A673 (cell line): ENCODE measurements at regions not wholly inside any gene's neighbourhood (a gene's known extent, or its start where the extent isn't known, plus 50 kb on each side); places are given as distances from the start of the nearest gene placed in this dataset.

Experiments used
- BruUV-seq: library from RNA; stranded (reverse); fragments of 400-500 nt; replicated peaks from 2 replicates; lab custom pipeline; 2021; lab: Mats Ljungman, UMichigan
- CTCF ChIA-PET: fragments of 300-600 bp; sonication (Branson Sonifier 250); formaldehyde crosslinking; loops from one replicate; lab custom pipeline; 2022; ENCODE audit warnings: antibody characterized with exemption; lab: Charles Lee
- POLR2A ChIA-PET: fragments of 300-600 bp; sonication (Branson Sonifier 250); formaldehyde crosslinking; loops from one replicate; lab custom pipeline; 2022; ENCODE audit warnings: antibody characterized with exemption; ENCODE audit not compliant: low non-redundant PET; lab: Charles Lee
- DNase-seq: peaks from one replicate; pipeline ENCODE4 v3.0.0-alpha.2; 2015; ENCODE audit warnings: low spot score
- H3K27ac ChIP-seq: fragments of 200-600 bp; sonication (generic); 2 replicates; pipeline ENCODE4 v1.5.1; 2016; ENCODE audit warnings: mixed run types, low read depth, mild to moderate bottlenecking, mixed read lengths, antibody characterized with exemption, low read length; ENCODE audit not compliant: poor library complexity, severe bottlenecking
- H3K27me3 ChIP-seq: fragments of 200-600 bp; sonication (generic); replicated peaks from 2 replicates; pipeline ENCODE4 v1.6.1; 2017; ENCODE audit warnings: mixed run types, low read depth, mild to moderate bottlenecking, mixed read lengths, antibody characterized with exemption, low read length; ENCODE audit not compliant: insufficient read depth, poor library complexity
- H3K36me3 ChIP-seq: fragments of 200-600 bp; sonication (generic); 2 replicates; pipeline ENCODE4 v1.6.1; 2016; ENCODE audit warnings: mixed run types, mild to moderate bottlenecking, mixed read lengths, antibody characterized with exemption, low read length; ENCODE audit not compliant: insufficient read depth, poor library complexity, severe bottlenecking
- H3K4me1 ChIP-seq: fragments of 200-600 bp; sonication (generic); 2 replicates; pipeline ENCODE4 v1.6.1; 2017; ENCODE audit warnings: mixed run types, mild to moderate bottlenecking, mixed read lengths, antibody characterized with exemption, low read length; ENCODE audit not compliant: insufficient read depth, poor library complexity, severe bottlenecking
- H3K4me3 ChIP-seq: fragments of 200-600 bp; sonication (generic); 2 replicates; pipeline ENCODE4 v1.5.1; 2016; ENCODE audit warnings: low read depth, mixed run types, mild to moderate bottlenecking, mixed read lengths, low read length; ENCODE audit not compliant: poor library complexity, severe bottlenecking
- H3K9me3 ChIP-seq: fragments of 200-600 bp; sonication (generic); 2 replicates; pipeline ENCODE4 v1.6.1; 2016; ENCODE audit warnings: mixed run types, low read depth, mild to moderate bottlenecking, mixed read lengths, antibody characterized with exemption, low read length; ENCODE audit not compliant: poor library complexity, severe bottlenecking
- CTCF ChIP-seq: fragments of 300-800, 200-600 bp; sonication (generic); conservative IDR thresholded peaks from 2 replicates; pipeline ENCODE4 v1.5.1; 2017; ENCODE audit warnings: low read depth, mild to moderate bottlenecking, antibody characterized with exemption, low read length, moderate library complexity, mixed read lengths
- EZH2 ChIP-seq: fragments of 200-600 bp; sonication (generic); IDR thresholded peaks from 2 replicates; pipeline ENCODE4 v1.6.1; 2017; ENCODE audit warnings: borderline replicate concordance, low read depth, mild to moderate bottlenecking, mixed read lengths, antibody characterized with exemption, low read length; ENCODE audit not compliant: poor library complexity, severe bottlenecking
- intact Hi-C: fragments of 100-400 bp; cut with micrococcal nuclease; formaldehyde crosslinking; loops from one replicate; pipeline ENCODE4 v1.10.0; 2022; ENCODE audit not compliant: unreplicated experiment

GRCh38 chrX:94551831-94552230 lies 877.8 kb downstream of the FAM133A start:
- no peak for DNase-seq
- intact Hi-C loops = no loop called here
- POLR2A ChIA-PET = no interaction called here
- Histone ChIP-seq H3K4me1 (no peaks in the 10 kb centered on the region), H3K36me3 (no peaks in the 10 kb centered on the region), H3K9me3 (no peaks in the 10 kb centered on the region), H3K4me3 (no peak overlapping the region), H3K27ac (no peak overlapping the region), H3K27me3 (no peaks in the 10 kb centered on the region)
- CTCF ChIA-PET = no interaction called here
- no peak for TF ChIP-seq EZH2
- no peak for TF ChIP-seq CTCF
- BruUV-seq = no TSS peak

- ChIA-PET CTCF (no interaction called here), POLR2A (no interaction called here)
- Histone ChIP-seq H3K27me3 (no peaks in the 10 kb centered on the region), H3K9me3 (peaks cover 10% of the 10 kb centered on the region), H3K36me3 (no peaks in the 10 kb centered on the region), H3K27ac (no peak overlapping the region), H3K4me3 (no peak overlapping the region), H3K4me1 (no peaks in the 10 kb centered on the region)
- no TSS peak for BruUV-seq
- TF ChIP-seq CTCF (no peak), EZH2 (no peak)
- intact Hi-C loops = no loop called here
- DNase-seq = no peak
Observed at GRCh38 chrX:94560930-94561329, 886.9 kb downstream of the FAM133A start.

- Histone ChIP-seq H3K4me3 (no peak overlapping the region), H3K4me1 (no peaks in the 10 kb centered on the region), H3K27me3 (no peaks in the 10 kb centered on the region), H3K27ac (no peak overlapping the region), H3K9me3 (no peaks in the 10 kb centered on the region), H3K36me3 (no peaks in the 10 kb centered on the region)
- ChIA-PET POLR2A (no interaction called here), CTCF (no interaction called here)
- intact Hi-C loops = no loop called here
- no peak for DNase-seq
- peak; percentile 40 for TF ChIP-seq CTCF
- TF ChIP-seq EZH2 = no peak
- no TSS peak for BruUV-seq
Observed at GRCh38 chrX:94576367-94577004, 902.5 kb downstream of the FAM133A start.
